SK-N-SH (cell line): ENCODE measurements at regions not wholly inside any gene's neighbourhood (a gene's known extent, or its start where the extent isn't known, plus 50 kb on each side); places are given as distances from the start of the nearest gene placed in this dataset.

Experiments
- ELF1 ChIP-seq: IDR thresholded peaks from 2 replicates; pipeline ENCODE4 v1.4.0; 2012
- MXI1 ChIP-seq: IDR thresholded peaks from 2 replicates; pipeline ENCODE4 v1.6.1; 2012; ENCODE audit warnings: mild to moderate bottlenecking, low read depth, low read length, improper control_type of control experiment
- POLR2AphosphoS5 ChIP-seq: IDR thresholded peaks from 2 replicates; pipeline ENCODE4 v1.6.1; 2012; ENCODE audit warnings: low read depth, low read length
- SMC3 ChIP-seq: IDR thresholded peaks from 2 replicates; pipeline ENCODE4 v1.6.1; 2012; ENCODE audit warnings: low read depth, low read length, improper control_type of control experiment
- TCF12 ChIP-seq: IDR thresholded peaks from 2 replicates; pipeline ENCODE4 v1.4.0; 2012
- YY1 ChIP-seq: IDR thresholded peaks from 2 replicates; pipeline ENCODE4 v1.4.0; 2012; ENCODE audit warnings: low read depth, mild to moderate bottlenecking
- TF ChIP-seq, protein P1 (sequence below): fragments of 200-600 bp; sonication (generic); IDR thresholded peaks from 2 replicates; pipeline ENCODE4 v1.6.1; 2017; ENCODE audit warnings: antibody characterized with exemption, mild to moderate bottlenecking, moderate library complexity
- TF ChIP-seq, protein P2 (sequence below): fragments of 150-350 bp; IDR thresholded peaks from 2 replicates; pipeline ENCODE4 v1.6.1; 2017; ENCODE audit warnings: antibody characterized with exemption, low read length, low read depth, borderline replicate concordance
- TF ChIP-seq, protein P3 (sequence below): IDR thresholded peaks from 2 replicates; pipeline ENCODE4 v1.6.1; 2012; ENCODE audit warnings: mild to moderate bottlenecking, low read depth, low read length, moderate library complexity
- TF ChIP-seq, protein P4 (sequence below): IDR thresholded peaks from 2 replicates; pipeline ENCODE4 v1.4.0; 2012; ENCODE audit warnings: low read depth, borderline replicate concordance

DNA sequence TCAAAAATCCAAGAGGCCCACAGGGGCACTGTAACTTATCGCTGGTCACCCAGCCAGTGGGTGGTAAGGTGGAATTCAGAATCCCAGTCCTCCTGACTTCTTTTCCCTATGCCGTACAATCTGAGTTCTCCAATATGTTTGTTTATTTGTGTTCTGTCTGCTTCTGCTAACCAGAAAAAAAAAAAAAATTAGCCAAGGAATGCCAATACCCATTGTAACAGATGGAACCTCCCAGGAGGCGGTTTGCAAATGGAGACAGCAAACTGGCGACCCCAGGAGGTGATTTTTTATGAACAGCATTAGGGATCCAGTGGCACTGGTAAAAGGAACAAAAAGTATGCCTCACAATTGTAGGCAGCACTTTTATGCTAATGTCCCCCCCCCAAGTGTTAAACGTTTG lies 189.0 kb upstream of the FGGY start:
- TF ChIP-seq, protein P1, sequence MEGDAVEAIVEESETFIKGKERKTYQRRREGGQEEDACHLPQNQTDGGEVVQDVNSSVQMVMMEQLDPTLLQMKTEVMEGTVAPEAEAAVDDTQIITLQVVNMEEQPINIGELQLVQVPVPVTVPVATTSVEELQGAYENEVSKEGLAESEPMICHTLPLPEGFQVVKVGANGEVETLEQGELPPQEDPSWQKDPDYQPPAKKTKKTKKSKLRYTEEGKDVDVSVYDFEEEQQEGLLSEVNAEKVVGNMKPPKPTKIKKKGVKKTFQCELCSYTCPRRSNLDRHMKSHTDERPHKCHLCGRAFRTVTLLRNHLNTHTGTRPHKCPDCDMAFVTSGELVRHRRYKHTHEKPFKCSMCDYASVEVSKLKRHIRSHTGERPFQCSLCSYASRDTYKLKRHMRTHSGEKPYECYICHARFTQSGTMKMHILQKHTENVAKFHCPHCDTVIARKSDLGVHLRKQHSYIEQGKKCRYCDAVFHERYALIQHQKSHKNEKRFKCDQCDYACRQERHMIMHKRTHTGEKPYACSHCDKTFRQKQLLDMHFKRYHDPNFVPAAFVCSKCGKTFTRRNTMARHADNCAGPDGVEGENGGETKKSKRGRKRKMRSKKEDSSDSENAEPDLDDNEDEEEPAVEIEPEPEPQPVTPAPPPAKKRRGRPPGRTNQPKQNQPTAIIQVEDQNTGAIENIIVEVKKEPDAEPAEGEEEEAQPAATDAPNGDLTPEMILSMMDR, result no peak
- no peak for TF ChIP-seq TCF12
- TF ChIP-seq POLR2AphosphoS5, result no peak
- TF ChIP-seq, protein P2, sequence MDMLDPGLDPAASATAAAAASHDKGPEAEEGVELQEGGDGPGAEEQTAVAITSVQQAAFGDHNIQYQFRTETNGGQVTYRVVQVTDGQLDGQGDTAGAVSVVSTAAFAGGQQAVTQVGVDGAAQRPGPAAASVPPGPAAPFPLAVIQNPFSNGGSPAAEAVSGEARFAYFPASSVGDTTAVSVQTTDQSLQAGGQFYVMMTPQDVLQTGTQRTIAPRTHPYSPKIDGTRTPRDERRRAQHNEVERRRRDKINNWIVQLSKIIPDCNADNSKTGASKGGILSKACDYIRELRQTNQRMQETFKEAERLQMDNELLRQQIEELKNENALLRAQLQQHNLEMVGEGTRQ, result no peak
- no peak for TF ChIP-seq ELF1
- no peak for TF ChIP-seq MXI1
- TF ChIP-seq, protein P3, sequence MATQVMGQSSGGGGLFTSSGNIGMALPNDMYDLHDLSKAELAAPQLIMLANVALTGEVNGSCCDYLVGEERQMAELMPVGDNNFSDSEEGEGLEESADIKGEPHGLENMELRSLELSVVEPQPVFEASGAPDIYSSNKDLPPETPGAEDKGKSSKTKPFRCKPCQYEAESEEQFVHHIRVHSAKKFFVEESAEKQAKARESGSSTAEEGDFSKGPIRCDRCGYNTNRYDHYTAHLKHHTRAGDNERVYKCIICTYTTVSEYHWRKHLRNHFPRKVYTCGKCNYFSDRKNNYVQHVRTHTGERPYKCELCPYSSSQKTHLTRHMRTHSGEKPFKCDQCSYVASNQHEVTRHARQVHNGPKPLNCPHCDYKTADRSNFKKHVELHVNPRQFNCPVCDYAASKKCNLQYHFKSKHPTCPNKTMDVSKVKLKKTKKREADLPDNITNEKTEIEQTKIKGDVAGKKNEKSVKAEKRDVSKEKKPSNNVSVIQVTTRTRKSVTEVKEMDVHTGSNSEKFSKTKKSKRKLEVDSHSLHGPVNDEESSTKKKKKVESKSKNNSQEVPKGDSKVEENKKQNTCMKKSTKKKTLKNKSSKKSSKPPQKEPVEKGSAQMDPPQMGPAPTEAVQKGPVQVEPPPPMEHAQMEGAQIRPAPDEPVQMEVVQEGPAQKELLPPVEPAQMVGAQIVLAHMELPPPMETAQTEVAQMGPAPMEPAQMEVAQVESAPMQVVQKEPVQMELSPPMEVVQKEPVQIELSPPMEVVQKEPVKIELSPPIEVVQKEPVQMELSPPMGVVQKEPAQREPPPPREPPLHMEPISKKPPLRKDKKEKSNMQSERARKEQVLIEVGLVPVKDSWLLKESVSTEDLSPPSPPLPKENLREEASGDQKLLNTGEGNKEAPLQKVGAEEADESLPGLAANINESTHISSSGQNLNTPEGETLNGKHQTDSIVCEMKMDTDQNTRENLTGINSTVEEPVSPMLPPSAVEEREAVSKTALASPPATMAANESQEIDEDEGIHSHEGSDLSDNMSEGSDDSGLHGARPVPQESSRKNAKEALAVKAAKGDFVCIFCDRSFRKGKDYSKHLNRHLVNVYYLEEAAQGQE, result no peak
- TF ChIP-seq, protein P4, sequence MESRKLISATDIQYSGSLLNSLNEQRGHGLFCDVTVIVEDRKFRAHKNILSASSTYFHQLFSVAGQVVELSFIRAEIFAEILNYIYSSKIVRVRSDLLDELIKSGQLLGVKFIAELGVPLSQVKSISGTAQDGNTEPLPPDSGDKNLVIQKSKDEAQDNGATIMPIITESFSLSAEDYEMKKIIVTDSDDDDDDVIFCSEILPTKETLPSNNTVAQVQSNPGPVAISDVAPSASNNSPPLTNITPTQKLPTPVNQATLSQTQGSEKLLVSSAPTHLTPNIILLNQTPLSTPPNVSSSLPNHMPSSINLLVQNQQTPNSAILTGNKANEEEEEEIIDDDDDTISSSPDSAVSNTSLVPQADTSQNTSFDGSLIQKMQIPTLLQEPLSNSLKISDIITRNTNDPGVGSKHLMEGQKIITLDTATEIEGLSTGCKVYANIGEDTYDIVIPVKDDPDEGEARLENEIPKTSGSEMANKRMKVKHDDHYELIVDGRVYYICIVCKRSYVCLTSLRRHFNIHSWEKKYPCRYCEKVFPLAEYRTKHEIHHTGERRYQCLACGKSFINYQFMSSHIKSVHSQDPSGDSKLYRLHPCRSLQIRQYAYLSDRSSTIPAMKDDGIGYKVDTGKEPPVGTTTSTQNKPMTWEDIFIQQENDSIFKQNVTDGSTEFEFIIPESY, result no peak
- TF ChIP-seq YY1, result no peak
- no peak for TF ChIP-seq SMC3
